ENCODE measurements at regions not wholly inside any gene's neighbourhood (a gene's known extent, or its start where the extent isn't known, plus 50 kb on each side); places are given as distances from the start of the nearest gene placed in this dataset.

GRCh38 chr7:94057955-94058354 is 53.8 kb upstream of the BET1 start:
- Histone ChIP-seq H3F3A (ENCODE audit: low read length, unreplicated experiment) (no peaks in the 10 kb centered on the region), H3K9ac (ENCODE audit: low read length) (no peak overlapping the region), H3K9me3 (ENCODE audit: low read length) (no peaks in the 10 kb centered on the region), H3K36me3 (ENCODE audit: low read depth, low read length) (no peaks in the 10 kb centered on the region), H3K4me1 (ENCODE audit: insufficient read depth, low read length) (peaks cover 5% of the 10 kb centered on the region; the same call in 1 of the 2 replicates), H4K20me1 (ENCODE audit: low read length) (no peaks in the 10 kb centered on the region), H3K79me2 (ENCODE audit: low read length) (no peaks in the 10 kb centered on the region), H3K9me2 (replicated peaks; ENCODE audit: low read length) (no peaks in the 10 kb centered on the region), H3K4me2 (ENCODE audit: low read length) (no peak overlapping the region), H3K4me3 (ENCODE audit: low read length) (no peak overlapping the region), H3K27me3 (ENCODE audit: low read length) (no peaks in the 10 kb centered on the region), H2AFZ (ENCODE audit: low read length) (no peak overlapping the region), H3K27ac (ENCODE audit: low read length) (no peak overlapping the region)
- TF ChIP-seq CTCF (conservative IDR thresholded peaks at IDR 0.05; ENCODE audit: low read depth, low read length) = no peak
- TF ChIP-seq EZH2 (IDR thresholded peaks at IDR 0.05; ENCODE audit: low read length, unreplicated experiment) = no peak
- TF ChIP-seq EZH2phosphoT487 (IDR thresholded peaks at IDR 0.05; ENCODE audit: borderline replicate concordance, low read length) = no peak
- DNase-seq = no peak
- ChIA-PET POLR2A (ENCODE audit: unreplicated experiment) (no interaction called here), CTCF (no interaction called here)
- intact Hi-C loops (cut with micrococcal nuclease) = no loop called here
- BruUV-seq (replicated peaks) = no TSS peak
- ATAC-seq = no peak

GRCh38 chr7:94059746-94060145 is 55.6 kb upstream of the BET1 start:
- no peaks in the 10 kb centered on the region for H3K36me3 ChIP-seq (ENCODE audit: low read depth, low read length)
- no peaks in the 10 kb centered on the region for H4K20me1 ChIP-seq (ENCODE audit: low read length)
- H3K4me3 ChIP-seq (ENCODE audit: low read length) = no peak overlapping the region
- H3K9me2 ChIP-seq (replicated peaks; ENCODE audit: low read length) = no peaks in the 10 kb centered on the region
- H3K4me1 ChIP-seq (ENCODE audit: insufficient read depth, low read length) = peaks cover 5% of the 10 kb centered on the region; the same call in 1 of the 2 replicates
- H3K27ac ChIP-seq (ENCODE audit: low read length) = no peak overlapping the region
- no peak overlapping the region for H2AFZ ChIP-seq (ENCODE audit: low read length)
- H3K79me2 ChIP-seq (ENCODE audit: low read length) = no peaks in the 10 kb centered on the region
- no peaks in the 10 kb centered on the region for H3F3A ChIP-seq (ENCODE audit: low read length, unreplicated experiment)
- ATAC-seq = no peak
- ChIA-PET POLR2A (ENCODE audit: unreplicated experiment) (no interaction called here), CTCF (no interaction called here)
- TF ChIP-seq EZH2phosphoT487 (IDR thresholded peaks at IDR 0.05; ENCODE audit: borderline replicate concordance, low read length) = no peak
- TF ChIP-seq EZH2 (IDR thresholded peaks at IDR 0.05; ENCODE audit: low read length, unreplicated experiment) = no peak
- no peak for TF ChIP-seq CTCF (conservative IDR thresholded peaks at IDR 0.05; ENCODE audit: low read depth, low read length)
- no peak overlapping the region for H3K4me2 ChIP-seq (ENCODE audit: low read length)
- intact Hi-C loops (cut with micrococcal nuclease) = no loop called here
- no TSS peak for BruUV-seq (replicated peaks)
- DNase-seq = no peak
- no peak overlapping the region for H3K9ac ChIP-seq (ENCODE audit: low read length)
- no peaks in the 10 kb centered on the region for H3K27me3 ChIP-seq (ENCODE audit: low read length)
- no peaks in the 10 kb centered on the region for H3K9me3 ChIP-seq (ENCODE audit: low read length)

GRCh38 chr7:94060752-94061151 is 56.6 kb upstream of the BET1 start:
- H4K20me1 ChIP-seq (ENCODE audit: low read length) = no peaks in the 10 kb centered on the region
- intact Hi-C loops (cut with micrococcal nuclease) = no loop called here
- H3K36me3 ChIP-seq (ENCODE audit: low read depth, low read length) = no peaks in the 10 kb centered on the region
- no peak for ATAC-seq
- ChIA-PET POLR2A (ENCODE audit: unreplicated experiment) (no interaction called here), CTCF (no interaction called here)
- DNase-seq = peak; percentile 9
- H3K27ac ChIP-seq (ENCODE audit: low read length) = no peak overlapping the region
- H3K4me3 ChIP-seq (ENCODE audit: low read length) = no peak overlapping the region
- no peaks in the 10 kb centered on the region for H3K79me2 ChIP-seq (ENCODE audit: low read length)
- H3K9me2 ChIP-seq (replicated peaks; ENCODE audit: low read length) = no peaks in the 10 kb centered on the region
- TF ChIP-seq CTCF (conservative IDR thresholded peaks at IDR 0.05; ENCODE audit: low read depth, low read length) (no peak), EZH2 (IDR thresholded peaks at IDR 0.05; ENCODE audit: low read length, unreplicated experiment) (no peak), EZH2phosphoT487 (IDR thresholded peaks at IDR 0.05; ENCODE audit: borderline replicate concordance, low read length) (no peak)
- no peak overlapping the region for H3K4me2 ChIP-seq (ENCODE audit: low read length)
- no peaks in the 10 kb centered on the region for H3K9me3 ChIP-seq (ENCODE audit: low read length)
- no peaks in the 10 kb centered on the region for H3K27me3 ChIP-seq (ENCODE audit: low read length)
- H2AFZ ChIP-seq (ENCODE audit: low read length) = no peak overlapping the region
- peaks cover 5% of the 10 kb centered on the region; the same call in 1 of the 2 replicates for H3K4me1 ChIP-seq (ENCODE audit: insufficient read depth, low read length)
- no peaks in the 10 kb centered on the region for H3F3A ChIP-seq (ENCODE audit: low read length, unreplicated experiment)
- BruUV-seq (replicated peaks) = no TSS peak
- H3K9ac ChIP-seq (ENCODE audit: low read length) = no peak overlapping the region
